Ascending aorta (tissue), 2 donors: ENCODE measurements at regions not wholly inside any gene's neighbourhood (a gene's known extent, or its start where the extent isn't known, plus 50 kb on each side); places are given as distances from the start of the nearest gene placed in this dataset.

Experiments used
- DNase-seq, 2 donors: peaks; one replicate each; pipeline ENCODE4 v3.0.0-alpha.2; 2019; ENCODE audit warnings: low spot score in 2 of 2
- H3K27ac ChIP-seq, 2 donors: fragments of 200-600 bp; sonication (generic); one replicate each; pipeline ENCODE4 v1.5.1; 2016 to 2017; ENCODE audit warnings: mild to moderate bottlenecking in 1 of 2
- H3K27me3 ChIP-seq: fragments of 200-600 bp; sonication (generic); one replicate; pipeline ENCODE4 v1.5.1; 2017
- H3K36me3 ChIP-seq, 2 donors: fragments of 200-600 bp; sonication (generic); one replicate each; pipeline ENCODE4 v1.5.1; 2016
- H3K4me1 ChIP-seq, 2 donors: fragments of 200-600 bp; sonication (generic); one replicate each; pipeline ENCODE4 v1.5.1; 2016 to 2017; ENCODE audit warnings: mild to moderate bottlenecking in 1 of 2
- H3K4me3 ChIP-seq, 2 donors: fragments of 200-600 bp; sonication (generic); one replicate each; pipeline ENCODE4 v1.5.1; 2016 to 2017; ENCODE audit warnings: mild to moderate bottlenecking in 1 of 2
- H3K9me3 ChIP-seq, 2 donors: fragments of 200-600 bp; sonication (generic); one replicate each; pipeline ENCODE4 v1.5.1; 2016
- CTCF ChIP-seq, 3 experiments: fragments of 200-600 bp in 2 of 3; fragments of 450-650 bp in 1 of 3; sonication (generic) in 2 of 3; IDR thresholded peaks; one replicate each; pipeline ENCODE4 v1.5.1; 2016 to 2019; ENCODE audit warnings: antibody characterized with exemption in 3 of 3, mild to moderate bottlenecking in 1 of 3, moderate library complexity in 1 of 3
- intact Hi-C: fragments of 100-400 bp; cut with DNase I; formaldehyde crosslinking; loops from one replicate; pipeline ENCODE4 v1.15.1; 2023

GRCh38 chr5:96214442-96215197 is 218.4 kb downstream of the PCSK1 start:
- intact Hi-C loops, result no loop called here
- TF ChIP-seq CTCF (IDR thresholded peaks at IDR 0.05), result no peak
- DNase-seq, result no peak

DNA sequence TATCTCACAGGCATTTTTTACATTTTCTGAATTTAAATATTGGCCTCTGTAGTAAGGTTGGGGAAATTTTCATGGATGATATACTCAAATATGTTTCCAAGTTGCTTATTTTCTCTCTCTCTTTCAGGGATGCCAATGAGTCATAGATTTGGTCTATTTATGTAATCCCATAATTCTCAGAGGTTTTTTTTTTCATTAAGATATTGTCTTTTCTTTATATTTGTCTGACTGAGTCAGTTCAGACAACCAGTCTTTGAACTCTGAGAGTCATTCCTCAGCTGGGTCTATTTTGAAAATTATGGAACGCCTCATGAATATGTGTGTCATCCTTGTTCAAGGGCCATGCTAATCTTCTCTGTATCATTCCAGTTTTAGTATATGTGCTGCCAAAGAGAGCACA is 223.2 kb downstream of the PCSK1 start:
- Histone ChIP-seq H3K4me3 (no peak overlapping the region), H3K27ac (no peak overlapping the region), H3K36me3 (no peaks in the 10 kb centered on the region), H3K9me3 (peaks cover 6 to 31% of the 10 kb centered on the region in 2 donors), H3K4me1 (no peaks in the 10 kb centered on the region), H3K27me3 (no peaks in the 10 kb centered on the region)
- intact Hi-C loops, result no loop called here
- no peak for TF ChIP-seq CTCF (IDR thresholded peaks at IDR 0.05)
- no peak for DNase-seq

More at GRCh38 chr5:96214442-96215197, 218.4 kb downstream of the PCSK1 start:
- Histone ChIP-seq H3K4me3 (no peak overlapping the region), H3K27ac (no peak overlapping the region), H3K27me3 (no peaks in the 10 kb centered on the region), H3K36me3 (no peaks in the 10 kb centered on the region), H3K4me1 (peaks cover 0 to 7% of the 10 kb centered on the region in 2 donors), H3K9me3 (no peaks in the 10 kb centered on the region)

GRCh38 chr5:96207420-96207819 is 225.6 kb downstream of the PCSK1 start:
- no peaks in the 10 kb centered on the region for H3K27me3 ChIP-seq
- no peak overlapping the region for H3K27ac ChIP-seq
- no peaks in the 10 kb centered on the region for H3K4me1 ChIP-seq
- no peak for TF ChIP-seq CTCF (IDR thresholded peaks at IDR 0.05)
- H3K36me3 ChIP-seq, result no peaks in the 10 kb centered on the region
- H3K4me3 ChIP-seq, result no peak overlapping the region
- DNase-seq, result no peak
- intact Hi-C loops, result no loop called here
- peaks cover 6 to 31% of the 10 kb centered on the region in 2 donors for H3K9me3 ChIP-seq

DNA sequence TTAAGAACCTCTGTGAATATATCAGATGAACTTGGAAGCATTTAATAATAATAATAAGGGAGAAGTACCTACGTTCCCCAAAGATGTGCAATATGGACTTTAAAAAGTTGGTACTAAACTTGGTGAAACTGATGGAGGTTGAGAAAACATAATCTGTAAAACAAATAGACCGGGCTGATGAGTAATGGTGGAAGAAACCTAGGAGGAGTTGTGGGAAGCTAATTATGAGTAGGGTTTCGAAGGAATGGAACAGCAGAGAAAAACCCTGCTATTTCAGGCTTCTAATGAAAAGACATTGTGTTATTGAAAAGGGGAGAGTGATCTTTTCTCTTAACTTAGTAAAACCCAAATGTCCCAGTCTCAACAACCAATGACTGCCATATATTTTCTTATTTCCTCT is 229.3 kb downstream of the PCSK1 start:
- Histone ChIP-seq H3K27me3 (no peaks in the 10 kb centered on the region), H3K4me1 (peaks cover 0 to 4% of the 10 kb centered on the region in 2 donors), H3K4me3 (no peak overlapping the region), H3K9me3 (peaks cover 6 to 24% of the 10 kb centered on the region in 2 donors), H3K27ac (no peak overlapping the region), H3K36me3 (no peaks in the 10 kb centered on the region)
- no peak for TF ChIP-seq CTCF (IDR thresholded peaks at IDR 0.05)
- intact Hi-C loops, result no loop called here
- no peak for DNase-seq

GRCh38 chr5:96201503-96201902 is 231.5 kb downstream of the PCSK1 start:
- Histone ChIP-seq H3K9me3 (peaks cover 0 to 2% of the 10 kb centered on the region in 2 donors), H3K27me3 (no peaks in the 10 kb centered on the region), H3K27ac (no peak overlapping the region), H3K4me3 (no peak overlapping the region), H3K36me3 (no peaks in the 10 kb centered on the region), H3K4me1 (peaks cover 0 to 5% of the 10 kb centered on the region in 2 donors)
- no peak for DNase-seq
- TF ChIP-seq CTCF (IDR thresholded peaks at IDR 0.05), result no peak
- intact Hi-C loops, result no loop called here
